Hematopoietic multipotent progenitor cell treated with erythropoietin and hydrocortisone succinate and interleukin-3 and kit ligand, for 17 days (in vitro differentiated cells): ENCODE measurements at regions not wholly inside any gene's neighbourhood (a gene's known extent, or its start where the extent isn't known, plus 50 kb on each side); places are given as distances from the start of the nearest gene placed in this dataset.

ENCODE experiments used
- DNase-seq: peaks from one replicate; pipeline ENCODE4 v3.0.0-alpha.2; 2015; ENCODE audit warnings: low spot score

- no peak for DNase-seq
These were observed 72.0 kb downstream of the ALX1 start for GRCh38 chr12:85352016-85352415.

DNA sequence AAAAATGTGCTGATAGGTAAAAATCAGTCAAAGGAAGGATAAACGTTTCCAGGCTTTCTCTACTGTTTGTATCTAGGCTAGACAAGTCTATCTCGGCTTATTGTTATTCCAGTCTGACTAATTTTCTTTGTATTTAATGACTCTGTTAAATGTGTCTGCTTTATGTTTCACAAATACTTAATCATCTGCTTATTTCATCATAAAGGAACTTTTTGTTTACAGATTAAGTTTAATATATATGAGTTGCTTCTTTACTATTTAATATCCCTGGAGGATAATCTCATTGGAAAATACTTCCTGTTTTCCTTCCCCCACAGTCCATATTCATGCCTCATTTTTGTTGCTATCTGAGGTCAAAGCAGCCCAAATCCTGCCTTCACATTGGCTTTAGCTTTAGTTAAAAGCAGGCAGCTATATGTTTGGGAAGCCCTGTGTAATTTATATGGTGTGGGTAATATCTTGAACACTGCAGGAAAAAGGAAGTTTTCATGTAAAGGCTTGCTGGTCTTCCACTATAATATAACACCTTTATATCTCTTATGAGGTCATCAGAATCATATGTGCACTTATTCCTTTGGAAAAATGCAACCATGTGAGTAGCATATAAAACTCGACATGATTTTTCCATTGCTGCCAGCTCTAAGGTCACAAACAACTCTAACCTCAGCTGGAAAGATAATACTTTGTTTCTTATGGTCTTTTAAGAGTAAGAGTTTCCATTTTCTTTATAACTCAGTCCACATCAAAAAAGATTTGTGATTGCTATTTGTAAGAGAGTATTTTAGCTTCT lies 76.8 kb downstream of the ALX1 start:
- no peak for DNase-seq

GRCh38 chr12:85357609-85358008 lies 77.6 kb downstream of the ALX1 start:
- no peak for DNase-seq

GRCh38 chr12:85358715-85359114 lies 78.7 kb downstream of the ALX1 start:
- no peak for DNase-seq

DNA sequence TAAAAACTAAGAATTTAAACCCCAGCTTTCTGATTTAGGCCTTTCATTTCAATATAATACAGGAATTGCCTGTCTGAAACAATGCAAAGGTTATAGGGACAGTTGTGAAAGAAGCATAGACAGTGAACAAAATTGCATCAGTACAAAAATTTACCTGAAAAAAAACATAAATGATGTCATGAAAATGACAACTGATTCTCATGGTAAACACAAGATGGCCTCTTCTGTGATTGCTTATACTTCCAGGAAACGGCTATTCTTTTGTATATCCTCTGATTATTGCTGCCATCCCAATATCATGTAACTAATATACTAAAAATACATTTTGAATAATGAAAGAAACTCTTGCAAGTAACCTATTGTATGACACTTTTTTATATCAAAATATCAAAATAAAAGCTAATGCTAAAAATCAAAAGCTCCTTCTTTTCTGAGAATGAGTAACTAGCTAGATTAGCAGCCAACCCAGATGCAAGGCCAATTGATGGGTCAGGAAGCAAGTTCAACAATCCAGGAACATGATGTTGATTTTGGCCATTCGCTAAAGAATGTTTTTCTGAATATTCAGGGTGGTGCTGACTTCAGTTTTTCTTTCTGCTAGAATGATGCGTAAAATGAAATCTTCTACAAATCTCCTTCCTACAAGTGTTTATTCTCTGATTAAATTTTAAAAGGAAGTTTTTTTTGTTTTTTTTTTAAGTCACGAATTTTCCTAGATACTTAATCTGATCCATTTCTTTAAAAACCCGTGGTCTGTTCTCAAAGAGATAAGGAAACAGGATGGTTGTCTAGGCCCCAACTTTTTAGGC lies 83.6 kb downstream of the ALX1 start:
- DNase-seq = no peak

DNA sequence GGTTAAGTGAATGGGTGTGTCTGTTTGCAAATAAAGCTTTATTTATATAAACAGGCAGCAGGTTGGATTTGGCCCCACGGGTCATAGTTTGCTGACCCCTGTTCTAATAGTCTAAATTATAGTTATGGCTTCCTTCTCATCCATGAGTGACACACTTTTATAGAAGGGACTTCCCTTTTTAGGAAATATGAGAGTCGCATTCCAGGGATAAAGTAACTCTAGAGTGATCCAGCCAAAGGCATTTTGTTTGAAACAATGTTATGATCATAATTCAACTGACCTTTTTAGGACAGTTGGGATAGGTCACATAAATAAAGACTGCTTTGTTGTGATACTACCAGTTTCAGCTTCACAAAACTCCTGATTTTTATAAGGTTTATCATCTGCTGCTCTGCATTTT lies 87.9 kb downstream of the ALX1 start:
- DNase-seq = no peak

DNA sequence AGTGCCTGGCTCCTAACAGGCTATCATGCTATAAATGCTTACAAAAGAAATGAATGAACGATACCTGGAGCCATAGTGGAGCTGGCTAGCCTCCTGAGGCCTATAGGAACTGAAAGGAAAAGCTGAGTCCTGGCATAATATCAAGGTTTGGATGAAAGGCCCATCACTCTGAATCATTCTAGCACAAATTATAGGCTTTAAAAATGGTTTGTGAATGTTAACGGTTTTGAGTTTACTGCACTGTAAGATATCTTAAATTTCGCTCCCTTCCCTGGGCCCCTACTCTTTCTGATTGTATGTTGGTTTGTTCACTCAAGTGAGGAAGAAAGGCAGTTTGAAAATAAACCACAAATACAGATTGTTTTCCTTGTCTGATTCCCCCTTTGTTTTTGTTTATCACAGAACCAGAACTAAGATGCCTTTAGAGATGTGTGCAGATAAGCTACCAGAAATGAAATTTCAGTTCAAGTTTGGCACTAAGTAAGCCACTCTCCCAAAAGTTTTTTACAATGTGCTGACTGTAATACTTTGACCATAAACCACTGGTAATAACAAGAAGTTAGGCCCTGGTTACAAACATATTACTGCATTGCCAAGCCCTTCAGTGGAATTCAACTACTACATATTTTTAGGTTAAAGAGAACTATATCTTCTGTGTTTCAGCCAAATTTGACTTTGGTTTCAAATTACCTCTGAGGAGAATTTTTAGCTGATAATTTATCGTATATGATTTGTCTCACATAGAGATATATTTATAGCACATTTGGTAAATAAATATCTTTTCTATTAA lies 89.5 kb downstream of the ALX1 start:
- DNase-seq = no peak

DNA sequence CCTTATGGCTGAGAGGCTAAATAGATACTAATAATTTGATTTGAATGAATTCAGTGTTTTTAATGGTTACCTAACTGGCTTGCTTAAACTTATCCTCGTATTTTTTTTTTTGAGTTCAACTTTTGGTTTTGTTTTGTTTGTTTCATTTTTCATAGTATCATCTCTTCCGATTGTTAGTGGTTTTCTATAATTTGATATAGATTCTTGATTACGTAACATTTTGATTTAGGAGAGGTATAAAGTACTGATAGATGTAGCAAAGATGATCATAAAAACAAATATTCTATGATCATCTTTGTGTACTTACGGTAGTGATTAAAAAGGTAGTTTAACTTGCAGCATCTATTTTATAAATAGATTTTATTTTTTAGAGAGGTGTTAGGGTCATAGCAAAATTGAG lies 93.0 kb downstream of the ALX1 start:
- DNase-seq = no peak

- DNase-seq = no peak
These were observed 95.0 kb downstream of the ALX1 start for GRCh38 chr12:85374981-85375380.

- DNase-seq = no peak
These were observed 105.4 kb downstream of the ALX1 start for GRCh38 chr12:85385406-85385805.

DNA sequence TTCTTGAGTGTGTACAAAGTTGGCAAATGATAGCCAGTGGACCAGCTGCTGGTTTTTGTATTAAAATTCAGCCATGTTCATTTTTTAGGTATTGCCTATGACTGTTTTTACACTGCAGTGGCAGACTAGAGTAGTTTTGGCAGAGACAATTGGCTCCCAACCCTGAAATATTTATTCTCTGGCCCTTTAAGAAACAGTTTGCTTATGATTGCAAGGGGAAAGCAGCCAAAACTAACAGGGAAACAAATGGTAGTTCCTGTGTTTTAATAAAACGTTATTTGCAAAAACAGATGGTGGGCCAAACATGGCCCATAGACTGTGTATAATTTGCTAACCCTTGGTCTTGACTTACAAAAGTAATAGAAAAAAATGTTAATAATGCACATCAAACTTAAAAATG lies 110.2 kb downstream of the ALX1 start:
- no peak for DNase-seq

DNA sequence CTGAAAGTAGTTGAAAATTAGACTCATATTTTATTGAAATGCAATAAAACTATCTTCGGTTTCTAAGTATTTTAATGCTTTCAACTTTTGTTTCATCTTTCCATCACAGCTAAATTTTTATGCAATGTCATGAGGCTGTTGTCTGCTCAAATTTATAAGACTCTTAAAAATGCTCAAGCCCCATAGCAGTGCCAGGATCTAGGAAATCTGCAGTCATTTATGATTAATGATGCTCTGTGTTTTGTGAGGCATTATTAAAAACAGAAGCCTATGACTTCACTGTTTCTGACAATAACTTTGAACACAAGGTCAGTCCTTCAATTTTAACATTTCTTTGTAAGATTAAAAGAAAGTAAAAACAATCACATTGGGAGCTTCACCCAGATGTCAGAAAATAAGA lies 112.5 kb downstream of the ALX1 start:
- DNase-seq = no peak

DNA sequence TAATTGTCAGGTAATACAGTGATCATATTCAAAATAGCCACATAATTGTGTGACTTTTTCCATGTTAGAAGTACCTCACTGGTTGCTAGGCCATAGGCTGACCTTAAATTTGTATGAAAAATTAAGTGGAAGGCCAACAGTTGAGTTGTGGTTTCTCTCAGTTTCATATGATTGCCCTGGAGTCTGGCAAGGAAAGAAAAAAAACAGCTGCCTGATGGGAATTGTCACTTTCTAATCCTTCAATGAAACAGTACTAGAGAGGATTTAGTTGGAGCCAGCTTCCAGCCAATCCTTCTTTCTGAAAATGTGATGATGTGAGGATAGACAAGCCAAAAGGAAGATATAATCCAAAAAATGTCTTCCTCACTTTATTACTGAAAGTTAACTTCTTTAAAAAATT lies 113.6 kb downstream of the ALX1 start:
- DNase-seq = no peak

- no peak for DNase-seq
These were observed 114.0 kb downstream of the ALX1 start for GRCh38 chr12:85394065-85394464.

DNA sequence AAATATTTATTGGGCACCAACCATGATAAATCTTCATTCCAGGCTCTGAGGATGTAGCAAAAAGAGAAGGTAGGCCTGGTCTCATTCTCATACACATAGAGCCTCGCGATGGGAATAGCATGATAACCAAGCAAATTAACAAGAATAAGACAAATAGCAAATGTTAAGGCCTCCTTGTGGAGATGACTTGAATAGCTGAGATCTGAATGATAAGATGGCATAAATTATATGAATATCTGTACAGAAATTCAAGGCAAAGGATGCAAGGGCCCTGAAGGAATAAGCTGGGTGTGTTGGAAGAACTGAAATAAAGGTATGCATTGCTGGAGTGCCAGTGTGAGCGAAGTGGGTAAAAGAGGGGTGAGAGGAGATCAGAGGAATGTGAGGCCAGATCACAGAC lies 114.8 kb downstream of the ALX1 start:
- DNase-seq = no peak

DNA sequence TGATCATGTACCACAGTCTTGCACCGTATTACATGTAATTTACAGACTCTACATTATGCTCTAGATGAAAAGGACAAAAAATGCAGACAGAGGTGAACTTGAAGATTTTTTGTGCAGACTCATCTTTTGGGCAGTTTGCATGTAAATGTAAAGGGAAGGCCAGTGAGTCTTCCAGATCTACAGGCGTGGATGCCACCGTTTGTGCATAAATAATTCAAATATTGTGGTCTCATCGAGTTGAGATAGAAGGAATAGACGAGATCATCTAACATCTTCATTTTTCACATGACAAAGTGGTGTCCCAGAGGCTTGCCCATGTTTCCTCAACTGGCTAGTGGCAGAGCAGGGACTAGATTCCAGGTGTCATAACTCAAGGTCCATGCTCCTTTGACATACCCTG lies 125.2 kb downstream of the ALX1 start:
- DNase-seq = no peak

GRCh38 chr12:85405781-85406522 lies 125.9 kb downstream of the ALX1 start:
- DNase-seq = no peak

DNA sequence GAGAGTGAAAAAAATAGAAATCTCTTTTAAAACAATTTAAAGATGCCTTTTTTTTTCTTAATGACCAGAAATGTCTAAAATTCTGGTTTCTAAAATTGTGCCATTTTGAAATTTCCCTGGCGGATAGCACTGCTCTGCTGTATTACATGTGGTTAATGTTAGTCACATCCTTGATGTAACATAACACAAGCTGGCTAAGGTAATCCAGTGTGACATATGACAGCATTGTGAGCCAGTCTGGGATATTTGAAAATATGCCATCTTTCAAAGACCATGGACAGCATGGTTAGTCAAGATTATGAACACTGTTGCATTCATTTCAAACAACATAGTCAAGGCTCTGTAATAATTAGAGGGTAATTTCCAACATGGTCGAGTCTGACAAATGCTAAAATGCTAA lies 133.2 kb downstream of the ALX1 start:
- DNase-seq = no peak

- DNase-seq = no peak
These were observed 142.7 kb downstream of the ALX1 start for GRCh38 chr12:85422762-85423161.

DNA sequence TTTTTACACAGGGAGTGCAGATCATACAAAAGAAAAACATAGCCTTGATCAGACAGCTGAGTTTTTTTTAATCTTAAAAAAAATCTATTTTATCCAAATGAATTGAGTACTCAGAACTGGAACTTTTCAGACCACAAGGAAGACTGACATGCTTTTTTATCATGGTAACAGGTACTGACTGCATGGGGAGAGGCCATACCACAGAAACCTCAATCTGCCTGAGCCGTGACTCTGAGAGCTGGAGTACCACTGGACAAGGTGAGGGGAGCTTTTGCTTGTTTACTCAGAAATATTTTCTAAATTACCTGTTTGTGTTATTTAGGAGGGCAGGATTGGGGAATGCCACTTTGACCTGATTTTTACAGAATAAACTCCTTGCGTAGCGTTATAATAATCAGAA lies 143.9 kb downstream of the ALX1 start:
- DNase-seq = no peak

DNA sequence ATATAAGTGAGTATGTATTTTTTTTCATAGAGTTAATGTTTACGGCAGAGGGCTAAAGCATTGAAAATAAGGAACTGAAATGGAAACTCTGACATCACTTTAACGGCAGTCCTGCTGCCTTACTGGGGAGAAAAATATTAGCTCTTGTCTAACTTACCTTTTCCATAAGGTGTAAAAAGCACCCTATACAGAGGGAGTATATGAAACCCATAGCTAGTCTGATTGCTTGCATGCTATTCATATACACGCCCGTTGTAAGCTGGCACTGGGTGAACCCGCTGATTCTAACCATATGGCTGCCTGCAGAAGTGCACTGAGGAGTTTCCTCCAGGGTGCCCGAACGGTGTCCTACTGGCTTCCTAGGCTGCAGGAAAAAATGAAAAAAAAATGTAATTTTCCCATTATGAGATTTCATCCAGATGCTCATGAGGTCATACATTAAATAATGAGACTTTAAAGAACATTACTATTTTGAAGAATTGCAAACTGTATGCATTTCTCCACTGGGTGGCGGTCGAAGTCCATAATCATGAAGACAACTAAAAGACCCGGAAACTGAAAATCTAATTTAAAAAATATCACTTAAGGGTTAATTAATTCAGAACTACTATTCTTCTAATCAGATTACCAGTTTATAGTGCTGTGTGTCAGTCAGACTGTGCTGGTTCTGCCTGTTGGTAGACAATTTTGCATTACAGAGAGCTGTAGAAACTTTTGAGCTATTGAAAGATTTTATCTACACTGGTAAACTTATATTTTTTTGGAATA lies 144.7 kb downstream of the ALX1 start:
- DNase-seq = no peak

GRCh38 chr12:85425349-85425612 lies 145.3 kb downstream of the ALX1 start:
- DNase-seq = no peak
